H1 (cell line): ENCODE measurements at regions not wholly inside any gene's neighbourhood (a gene's known extent, or its start where the extent isn't known, plus 50 kb on each side); places are given as distances from the start of the nearest gene placed in this dataset.

Experiments used
- CTCF ChIA-PET: fragments of 300-600 bp; sonication (Branson Sonifier 250); formaldehyde crosslinking; loops from one replicate; lab custom pipeline; 2021; ENCODE audit not compliant: partially characterized antibody; lab: Charles Lee
- POLR2A ChIA-PET: fragments of 300-600 bp; sonication (Branson Sonifier 250); formaldehyde crosslinking; loops from one replicate; lab custom pipeline; 2021; ENCODE audit warnings: inconsistent platforms; ENCODE audit not compliant: partially characterized antibody; lab: Charles Lee
- DNase-seq, 2 experiments: peaks; one replicate each; pipeline versions ENCODE4 v3.0.0 to v3.0.0-alpha.2; 2010 to 2022; ENCODE audit warnings: low spot score in 2 of 2, low read depth in 1 of 2, mixed read lengths in 1 of 2
- FAIRE-seq: peaks from 2 replicates; lab custom pipeline; 2011; peaks lifted over from hg19 to GRCh38; lab: Jason Lieb, UNC
- H2AFZ ChIP-seq: 2 replicates; pipeline ENCODE4 v1.8.1; 2012; ENCODE audit warnings: low read length, inconsistent platforms
- H2AK5ac ChIP-seq: 2 replicates; pipeline ENCODE4 v1.6.1; 2013; ENCODE audit warnings: low read depth, low read length
- H2BK120ac ChIP-seq: replicated peaks from 2 replicates; pipeline ENCODE3; 2013; ENCODE audit warnings: low read depth, low read length, inconsistent platforms
- H2BK12ac ChIP-seq: 2 replicates; pipeline ENCODE4 v1.6.1; 2013; ENCODE audit warnings: low read depth, low read length
- H2BK15ac ChIP-seq: 2 replicates; pipeline ENCODE4 v1.6.1; 2013; ENCODE audit warnings: low read length
- H2BK20ac ChIP-seq: 2 replicates; pipeline ENCODE4 v1.6.1; 2013; ENCODE audit warnings: low read length
- H2BK5ac ChIP-seq: 2 replicates; pipeline ENCODE4 v1.6.1; 2013; ENCODE audit warnings: low read depth, low read length
- H3K14ac ChIP-seq: 2 replicates; pipeline ENCODE4 v1.6.1; 2013; ENCODE audit warnings: inconsistent platforms; ENCODE audit not compliant: insufficient read length
- H3K18ac ChIP-seq: 2 replicates; pipeline ENCODE4 v1.6.1; 2013; ENCODE audit warnings: low read length; ENCODE audit errors: extremely low read depth
- H3K23ac ChIP-seq: 2 replicates; pipeline ENCODE4 v1.6.1; 2013; ENCODE audit warnings: inconsistent platforms; ENCODE audit not compliant: insufficient read length
- H3K23me2 ChIP-seq: 2 replicates; pipeline ENCODE4 v1.6.1; 2013; ENCODE audit warnings: low read depth, low read length
- H3K27ac ChIP-seq: 2 replicates; pipeline ENCODE4 v1.6.1; 2011; ENCODE audit warnings: low read depth, low read length, inconsistent platforms
- H3K27me3 ChIP-seq, 4 experiments: replicated peaks in 1 of 4; 1 replicate in 1 of 4; 2 replicates in 3 of 4; pipeline versions ENCODE4 v1.6.1 to v1.8.1; 2011 to 2013; ENCODE audit warnings: low read length in 3 of 4, mild to moderate bottlenecking in 3 of 4, inconsistent platforms in 2 of 4, mixed read lengths in 2 of 4, moderate library complexity in 1 of 4; ENCODE audit not compliant: control insufficient read depth in 3 of 4, insufficient read depth in 3 of 4; ENCODE audit errors: extremely low read depth in 1 of 4
- H3K36me3 ChIP-seq, 4 experiments: 2 replicates each; pipeline versions ENCODE4 v1.6.1 to v1.8.1; 2011 to 2013; ENCODE audit warnings: mild to moderate bottlenecking in 4 of 4, low read length in 3 of 4, moderate library complexity in 2 of 4, control low read depth in 1 of 4, inconsistent platforms in 1 of 4; ENCODE audit not compliant: insufficient read depth in 4 of 4, control insufficient read depth in 2 of 4
- H3K4ac ChIP-seq: replicated peaks from 2 replicates; pipeline ENCODE3; 2013; ENCODE audit warnings: low read length, low read depth, mixed read lengths, inconsistent platforms; ENCODE audit not compliant: insufficient read length
- H3K4me1 ChIP-seq, 4 experiments: replicated peaks in 1 of 4; 1 replicate in 1 of 4; 2 replicates in 3 of 4; pipeline versions ENCODE4 v1.6.1 to v1.8.1; 2011 to 2013; ENCODE audit warnings: low read length in 3 of 4, inconsistent platforms in 2 of 4, mixed read lengths in 1 of 4; ENCODE audit not compliant: insufficient read depth in 4 of 4, control insufficient read depth in 3 of 4
- H3K4me2 ChIP-seq, 2 experiments: 2 replicates each; pipeline versions ENCODE4 v1.6.1 to v1.8.1; 2011 to 2013; ENCODE audit warnings: low read depth in 2 of 2, low read length in 2 of 2, control low read depth in 1 of 2, inconsistent platforms in 1 of 2, mild to moderate bottlenecking in 1 of 2; ENCODE audit not compliant: insufficient read depth in 1 of 2
- H3K4me3 ChIP-seq, 4 experiments: fragments of 200-600, 300-600 bp in 1 of 4; sonication (generic), shearing (Covaris generic), sonication (Bioruptor Twin) in 1 of 4; 2 replicates each; pipeline versions ENCODE4 v1.5.1 to v1.8.1; 2011 to 2016; ENCODE audit warnings: low read length in 4 of 4, low read depth in 3 of 4, control low read depth in 2 of 4, inconsistent platforms in 2 of 4, mild to moderate bottlenecking in 2 of 4, mixed read lengths in 1 of 4, moderate library complexity in 1 of 4; ENCODE audit not compliant: insufficient read depth in 2 of 4; ENCODE audit errors: extremely low read depth in 1 of 4
- H3K56ac ChIP-seq: replicated peaks from 2 replicates; pipeline ENCODE3; 2013; ENCODE audit warnings: low read depth, mild to moderate bottlenecking, mixed read lengths, low read length, inconsistent platforms; ENCODE audit not compliant: insufficient read length
- H3K79me1 ChIP-seq: 2 replicates; pipeline ENCODE4 v1.6.1; 2013; ENCODE audit warnings: low read depth, low read length, control low read depth
- H3K79me2 ChIP-seq, 2 experiments: 2 replicates each; pipeline versions ENCODE4 v1.6.1 to v1.8.1; 2012 to 2013; ENCODE audit warnings: low read length in 2 of 2, mild to moderate bottlenecking in 2 of 2, inconsistent platforms in 1 of 2; ENCODE audit not compliant: insufficient read depth in 2 of 2, control insufficient read depth in 1 of 2
- H3K9ac ChIP-seq, 4 experiments: replicated peaks in 1 of 4; 1 replicate in 1 of 4; 2 replicates in 3 of 4; pipeline versions ENCODE4 v1.6.1 to v1.8.1; 2011 to 2013; ENCODE audit warnings: low read depth in 3 of 4, low read length in 3 of 4, control low read depth in 2 of 4, mild to moderate bottlenecking in 2 of 4, moderate library complexity in 2 of 4, inconsistent platforms in 1 of 4; ENCODE audit errors: extremely low read depth in 1 of 4
- H3K9me3 ChIP-seq, 2 experiments: 2 replicates each; pipeline versions ENCODE4 v1.6.1 to v1.8.1; 2012 to 2013; ENCODE audit warnings: mild to moderate bottlenecking in 2 of 2, moderate library complexity in 2 of 2, control low read depth in 1 of 2, inconsistent platforms in 1 of 2, low read depth in 1 of 2, low read length in 1 of 2, mixed read lengths in 1 of 2; ENCODE audit not compliant: insufficient read depth in 2 of 2
- H4K20me1 ChIP-seq, 2 experiments: replicated peaks in 1 of 2; 2 replicates each; pipeline versions ENCODE3 to v1.8.1; 2011 to 2013; ENCODE audit warnings: inconsistent platforms in 2 of 2, low read length in 2 of 2, mild to moderate bottlenecking in 1 of 2; ENCODE audit not compliant: insufficient read depth in 2 of 2, control insufficient read depth in 1 of 2
- H4K5ac ChIP-seq: 2 replicates; pipeline ENCODE4 v1.6.1; 2013; ENCODE audit warnings: low read length, low read depth, mixed read lengths, inconsistent platforms; ENCODE audit not compliant: insufficient read length
- H4K8ac ChIP-seq: 2 replicates; pipeline ENCODE4 v1.8.0; 2013; ENCODE audit warnings: mild to moderate bottlenecking, moderate library complexity, low read length, inconsistent platforms; ENCODE audit not compliant: insufficient read depth; ENCODE audit errors: extremely low read depth
- H4K91ac ChIP-seq: replicated peaks from 2 replicates; pipeline ENCODE3; 2013; ENCODE audit warnings: low read length, mixed read lengths, inconsistent platforms; ENCODE audit not compliant: insufficient read length
- CTBP2 ChIP-seq: IDR thresholded peaks from 2 replicates; pipeline ENCODE4 v1.7.0; 2011; ENCODE audit warnings: borderline replicate concordance, mild to moderate bottlenecking, moderate library complexity, mixed read lengths, low read length; ENCODE audit not compliant: insufficient read depth, insufficient read length
- RXRA ChIP-seq: IDR thresholded peaks from 2 replicates; pipeline ENCODE4 v1.6.1; 2011; ENCODE audit warnings: low read depth, mild to moderate bottlenecking, low read length, moderate library complexity; ENCODE audit not compliant: insufficient read depth
- TAF7 ChIP-seq: optimal IDR thresholded peaks from 2 replicates; pipeline ENCODE3; 2011; ENCODE audit warnings: low read depth, mild to moderate bottlenecking, inconsistent platforms, low read length, moderate library complexity, borderline replicate concordance
- WGBS, 2 experiments: shearing (Covaris generic) in 1 of 2; methylation state at CpG; one replicate each; pipeline versions ENCODE4 v1.1.6 to v1.1.7; 2013 to 2015; ENCODE audit warnings: low lambda C conversion rate in 2 of 2, mixed read lengths in 2 of 2, inconsistent platforms in 1 of 2, low coverage in 1 of 2, missing lambda C conversion rate in 1 of 2; ENCODE audit not compliant: insufficient replicate concordance in 2 of 2, insufficient coverage in 1 of 2, insufficient read length in 1 of 2; ENCODE audit errors: extremely low coverage in 1 of 2, missing lambda C conversion rate in 1 of 2; 5-methylcytosine and 5-hydroxymethylcytosine counted together

DNA sequence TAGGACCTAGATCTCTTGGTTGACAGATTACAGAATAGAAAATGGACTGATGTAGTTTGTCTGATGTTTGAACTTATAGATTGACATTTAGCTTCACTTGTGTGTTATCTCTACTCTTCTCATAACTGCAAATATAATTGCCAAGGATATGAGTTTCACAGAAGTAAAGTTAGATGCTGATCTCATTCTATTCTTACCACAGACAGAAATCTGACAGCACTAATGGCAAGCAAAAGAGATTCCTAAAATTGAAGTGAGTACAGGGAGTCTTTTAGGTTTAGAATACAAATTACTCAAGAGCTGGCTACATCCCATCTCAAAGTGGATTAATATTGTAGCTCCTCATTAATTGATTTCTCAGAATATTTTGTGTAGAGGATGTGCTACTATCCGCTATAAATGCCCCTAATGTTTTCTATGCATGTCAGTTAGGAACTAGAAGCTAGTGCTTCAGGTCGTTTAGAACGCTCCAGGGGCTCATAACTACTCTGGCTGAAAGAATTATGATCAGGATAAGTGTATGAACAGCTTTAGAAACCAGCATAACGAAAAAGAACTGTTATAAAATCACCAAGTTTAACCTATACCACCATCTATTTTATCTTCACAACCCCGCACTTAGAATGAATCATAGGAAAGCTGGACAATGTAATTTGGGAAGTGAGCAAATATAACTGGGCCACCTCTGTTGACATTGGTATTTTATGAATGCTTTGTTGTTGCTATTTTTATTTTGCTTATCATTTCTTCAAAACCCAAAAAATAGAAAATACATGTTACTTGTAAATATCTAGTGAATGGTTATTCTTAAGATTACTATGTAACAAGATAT lies 378.8 kb upstream of the REG3G start:
- Histone ChIP-seq H3K9me3 (no peaks in the 10 kb centered on the region), H3K9ac (no peak overlapping the region), H2BK120ac (no peak overlapping the region), H2AFZ (no peak overlapping the region), H3K23ac (no peak overlapping the region), H3K79me1 (no peaks in the 10 kb centered on the region), H3K27ac (no peak overlapping the region), H3K23me2 (no peaks in the 10 kb centered on the region), H3K4me2 (no peak overlapping the region), H3K56ac (no peak overlapping the region), H2BK12ac (no peak overlapping the region), H3K36me3 (no peaks in the 10 kb centered on the region), H4K91ac (no peak overlapping the region), H3K18ac (no peak overlapping the region), H2BK5ac (no peak overlapping the region), H4K20me1 (no peaks in the 10 kb centered on the region), H2BK15ac (no peak overlapping the region), H4K5ac (no peak overlapping the region), H3K79me2 (no peaks in the 10 kb centered on the region), H3K27me3 (no peaks in the 10 kb centered on the region), H3K4ac (no peak overlapping the region)
- POLR2A ChIA-PET = no interaction called here
- WGBS, 2 experiments = 92% methylated on average over 5 of the region's 5 CpGs; no CpG with 5 or more reads in 1 of the 2 experiments
- TF ChIP-seq CTBP2 = no peak
- no peak for TF ChIP-seq RXRA
- no peak for TF ChIP-seq TAF7
- TF ChIP-seq, all 59 proteins: peak for 0
- Histone ChIP-seq H3K4me3 (no peak overlapping the region), H2BK20ac (no peak overlapping the region), H2AK5ac (no peak overlapping the region), H3K14ac (no peak overlapping the region), H4K8ac (no peak overlapping the region), H3K4me1 (no peaks in the 10 kb centered on the region)
- DNase-seq = no peak
- FAIRE-seq = no peak
- CTCF ChIA-PET = no interaction called here
